GM19351 (cell line): ENCODE measurements at regions not wholly inside any gene's neighbourhood (a gene's known extent, or its start where the extent isn't known, plus 50 kb on each side); places are given as distances from the start of the nearest gene placed in this dataset.
"Not testable (repeated sequence)": the region's sequence is repeated elsewhere in the genome, so short reads cannot be mapped to it uniquely, and the experiment has no call there.

ENCODE experiments used
- ATAC-seq: cut with Tn5 transposase; IDR thresholded peaks from one replicate; pipeline ENCODE4 v1.9.1; 2021; ENCODE audit warnings: mild to moderate bottlenecking, moderate library complexity; ENCODE audit not compliant: unreplicated experiment

GRCh38 chr2:139454251-139454650, 674.1 kb upstream of the NXPH2 start:
- no peak for ATAC-seq

GRCh38 chr2:139439100-139439499, 658.9 kb upstream of the NXPH2 start:
- ATAC-seq, result no peak

GRCh38 chr2:139438478-139438877, 658.3 kb upstream of the NXPH2 start:
- ATAC-seq, result no peak

GRCh38 chr2:139427164-139427563, 647.0 kb upstream of the NXPH2 start:
- ATAC-seq, result no peak

GRCh38 chr2:139424101-139424500, 643.9 kb upstream of the NXPH2 start:
- no peak for ATAC-seq

- ATAC-seq, result no peak
Observed at GRCh38 chr2:139411236-139411635, 631.0 kb upstream of the NXPH2 start.

- not testable (repeated sequence) for ATAC-seq
Observed at GRCh38 chr2:139410833-139411174, 630.6 kb upstream of the NXPH2 start.

GRCh38 chr2:139410147-139410832, 630.1 kb upstream of the NXPH2 start:
- not testable (repeated sequence) for ATAC-seq

- no peak for ATAC-seq
Observed at GRCh38 chr2:139409212-139409611, 629.0 kb upstream of the NXPH2 start.

- no peak for ATAC-seq
Observed at GRCh38 chr2:139403948-139404347, 623.8 kb upstream of the NXPH2 start.

GRCh38 chr2:139394801-139395200, 614.6 kb upstream of the NXPH2 start:
- no peak for ATAC-seq

GRCh38 chr2:139389391-139389790, 609.2 kb upstream of the NXPH2 start:
- no peak for ATAC-seq

GRCh38 chr2:139386401-139386800, 606.2 kb upstream of the NXPH2 start:
- no peak for ATAC-seq

- ATAC-seq, result no peak
Observed at GRCh38 chr2:139383532-139383931, 603.3 kb upstream of the NXPH2 start.

GRCh38 chr2:139380051-139380450, 599.9 kb upstream of the NXPH2 start:
- no peak for ATAC-seq

GRCh38 chr2:139378373-139378772, 598.2 kb upstream of the NXPH2 start:
- no peak for ATAC-seq

- ATAC-seq, result no peak
Observed at GRCh38 chr2:139374296-139374850, 594.2 kb upstream of the NXPH2 start.

- ATAC-seq, result no peak
Observed at GRCh38 chr2:139369423-139370409, 589.5 kb upstream of the NXPH2 start.

GRCh38 chr2:139367416-139367815, 587.2 kb upstream of the NXPH2 start:
- no peak for ATAC-seq

GRCh38 chr2:139366681-139367080, 586.5 kb upstream of the NXPH2 start:
- no peak for ATAC-seq

- no peak for ATAC-seq
Observed at GRCh38 chr2:139365189-139365588, 585.0 kb upstream of the NXPH2 start.

- no peak for ATAC-seq
Observed at GRCh38 chr2:139360654-139361053, 580.5 kb upstream of the NXPH2 start.
